ENCODE measurements at regions not wholly inside any gene's neighbourhood (a gene's known extent, or its start where the extent isn't known, plus 50 kb on each side); places are given as distances from the start of the nearest gene placed in this dataset.
"Not testable (repeated sequence)": the region's sequence is repeated elsewhere in the genome, so short reads cannot be mapped to it uniquely, and the experiment has no call there.

- TF ChIP-seq EZH2 (IDR thresholded peaks at IDR 0.05; ENCODE audit: low read length, missing control alignments); CTCF (conservative IDR thresholded peaks at IDR 0.05 in 1 of 2, IDR thresholded peaks at IDR 0.05 in 1 of 2; ENCODE audit: low read depth in 1 of 2, low read length in 2 of 2): not testable (repeated sequence)
These were observed 452.1 kb downstream of the NR4A2 start for GRCh38 chr2:155880382-155880781.

Measured in fibroblast of lung (primary cell).